OCI-LY7 (cell line): ENCODE measurements at regions not wholly inside any gene's neighbourhood (a gene's known extent, or its start where the extent isn't known, plus 50 kb on each side); places are given as distances from the start of the nearest gene placed in this dataset.

Source experiments
- BruUV-seq: library from RNA; stranded (reverse); fragments of 400-500 nt; replicated peaks from 2 replicates; lab custom pipeline; 2021; lab: Mats Ljungman, UMichigan
- CTCF ChIA-PET: fragments of 300-600 bp; sonication (Branson Sonifier 250); formaldehyde crosslinking; loops from one replicate; lab custom pipeline; 2022; ENCODE audit warnings: antibody characterized with exemption; ENCODE audit not compliant: unreplicated experiment; lab: Charles Lee
- POLR2A ChIA-PET: fragments of 300-600 bp; sonication (Branson Sonifier 250); formaldehyde crosslinking; loops from one replicate; lab custom pipeline; 2022; ENCODE audit warnings: antibody characterized with exemption; lab: Charles Lee
- DNase-seq: peaks from one replicate; pipeline ENCODE4 v3.0.0-alpha.2; 2015; ENCODE audit warnings: low spot score
- H2AFZ ChIP-seq: fragments of 200-600 bp; sonication (generic), shearing (Covaris generic); 2 replicates; pipeline ENCODE4 v1.6.1; 2014; ENCODE audit warnings: mild to moderate bottlenecking, antibody characterized with exemption, low read length, moderate library complexity
- H3K27ac ChIP-seq: fragments of 200-600 bp; sonication (generic); 2 replicates; pipeline ENCODE4 v1.5.1; 2014; ENCODE audit warnings: mixed run types, low read depth, mild to moderate bottlenecking, moderate library complexity, low read length, inconsistent platforms; ENCODE audit not compliant: poor library complexity, severe bottlenecking
- H3K36me3 ChIP-seq: fragments of 200-600 bp; sonication (generic); 2 replicates; pipeline ENCODE4 v1.6.1; 2014; ENCODE audit warnings: mild to moderate bottlenecking, antibody characterized with exemption, low read length, moderate library complexity, mixed read lengths; ENCODE audit not compliant: insufficient read depth
- H3K4me1 ChIP-seq: fragments of 200-600 bp; sonication (generic); 2 replicates; pipeline ENCODE4 v1.5.1; 2014; ENCODE audit warnings: mild to moderate bottlenecking, low read length; ENCODE audit not compliant: insufficient read depth, poor library complexity, severe bottlenecking
- H3K4me2 ChIP-seq: fragments of 200-600 bp; sonication (generic); 2 replicates; pipeline ENCODE4 v1.6.1; 2014; ENCODE audit warnings: mild to moderate bottlenecking, low read length
- H3K4me3 ChIP-seq: fragments of 200-600 bp; sonication (generic); 2 replicates; pipeline ENCODE4 v1.5.1; 2014; ENCODE audit warnings: mild to moderate bottlenecking, low read depth, low read length; ENCODE audit not compliant: poor library complexity, severe bottlenecking
- H3K79me2 ChIP-seq: fragments of 200-600 bp; sonication (generic); 2 replicates; pipeline ENCODE4 v1.6.1; 2016; ENCODE audit warnings: low read depth, mild to moderate bottlenecking, low read length, moderate library complexity, mixed read lengths; ENCODE audit not compliant: insufficient read depth
- H3K9me2 ChIP-seq: fragments of 200-600 bp; sonication (generic); 2 replicates; pipeline ENCODE4 v1.6.1; 2016; ENCODE audit warnings: mild to moderate bottlenecking, low read length, mixed read lengths; ENCODE audit not compliant: insufficient read depth
- H3K9me3 ChIP-seq: fragments of 200-600 bp; sonication (generic); 2 replicates; pipeline ENCODE4 v1.6.1; 2014; ENCODE audit warnings: mild to moderate bottlenecking, mixed run types, low read length, mixed read lengths
- H4K20me1 ChIP-seq: fragments of 200-600 bp; sonication (generic); 2 replicates; pipeline ENCODE4 v1.6.1; 2014; ENCODE audit warnings: mild to moderate bottlenecking, antibody characterized with exemption, low read length, moderate library complexity, mixed read lengths; ENCODE audit not compliant: insufficient read depth
- EZH2phosphoT487 ChIP-seq: fragments of 200-600 bp; sonication (generic); IDR thresholded peaks from 2 replicates; pipeline ENCODE4 v1.6.1; 2018; ENCODE audit warnings: low read depth, borderline replicate concordance, mild to moderate bottlenecking, mixed run types, antibody characterized with exemption, low read length, moderate library complexity, mixed read lengths
- intact Hi-C: fragments of 100-400 bp; cut with micrococcal nuclease; formaldehyde crosslinking; loops from one replicate; pipeline ENCODE4 v1.10.0; 2022; ENCODE audit not compliant: unreplicated experiment
- TF ChIP-seq, protein P1 (sequence below): fragments of 200-600 bp; sonication (generic); conservative IDR thresholded peaks from 2 replicates; pipeline ENCODE4 v1.5.1; 2014; ENCODE audit warnings: mild to moderate bottlenecking, antibody characterized with exemption, low read length, moderate library complexity, mixed read lengths

GRCh38 chr18:30485078-30485477 is 557.5 kb downstream of the DSC3 start:
- intact Hi-C loops: no loop called here
- H2AFZ ChIP-seq: no peak overlapping the region
- H3K4me1 ChIP-seq: no peaks in the 10 kb centered on the region
- ChIA-PET CTCF (no interaction called here), POLR2A (no interaction called here)
- H4K20me1 ChIP-seq: no peaks in the 10 kb centered on the region
- TF ChIP-seq EZH2phosphoT487: no peak
- TF ChIP-seq, protein P1, sequence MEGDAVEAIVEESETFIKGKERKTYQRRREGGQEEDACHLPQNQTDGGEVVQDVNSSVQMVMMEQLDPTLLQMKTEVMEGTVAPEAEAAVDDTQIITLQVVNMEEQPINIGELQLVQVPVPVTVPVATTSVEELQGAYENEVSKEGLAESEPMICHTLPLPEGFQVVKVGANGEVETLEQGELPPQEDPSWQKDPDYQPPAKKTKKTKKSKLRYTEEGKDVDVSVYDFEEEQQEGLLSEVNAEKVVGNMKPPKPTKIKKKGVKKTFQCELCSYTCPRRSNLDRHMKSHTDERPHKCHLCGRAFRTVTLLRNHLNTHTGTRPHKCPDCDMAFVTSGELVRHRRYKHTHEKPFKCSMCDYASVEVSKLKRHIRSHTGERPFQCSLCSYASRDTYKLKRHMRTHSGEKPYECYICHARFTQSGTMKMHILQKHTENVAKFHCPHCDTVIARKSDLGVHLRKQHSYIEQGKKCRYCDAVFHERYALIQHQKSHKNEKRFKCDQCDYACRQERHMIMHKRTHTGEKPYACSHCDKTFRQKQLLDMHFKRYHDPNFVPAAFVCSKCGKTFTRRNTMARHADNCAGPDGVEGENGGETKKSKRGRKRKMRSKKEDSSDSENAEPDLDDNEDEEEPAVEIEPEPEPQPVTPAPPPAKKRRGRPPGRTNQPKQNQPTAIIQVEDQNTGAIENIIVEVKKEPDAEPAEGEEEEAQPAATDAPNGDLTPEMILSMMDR: no peak
- no peaks in the 10 kb centered on the region for H3K79me2 ChIP-seq
- DNase-seq: no peak
- no peaks in the 10 kb centered on the region for H3K9me2 ChIP-seq
- H3K36me3 ChIP-seq: no peaks in the 10 kb centered on the region
- no TSS peak for BruUV-seq
- H3K4me3 ChIP-seq: no peak overlapping the region
- no peaks in the 10 kb centered on the region for H3K9me3 ChIP-seq
- H3K27ac ChIP-seq: no peak overlapping the region
- no peak overlapping the region for H3K4me2 ChIP-seq

DNA sequence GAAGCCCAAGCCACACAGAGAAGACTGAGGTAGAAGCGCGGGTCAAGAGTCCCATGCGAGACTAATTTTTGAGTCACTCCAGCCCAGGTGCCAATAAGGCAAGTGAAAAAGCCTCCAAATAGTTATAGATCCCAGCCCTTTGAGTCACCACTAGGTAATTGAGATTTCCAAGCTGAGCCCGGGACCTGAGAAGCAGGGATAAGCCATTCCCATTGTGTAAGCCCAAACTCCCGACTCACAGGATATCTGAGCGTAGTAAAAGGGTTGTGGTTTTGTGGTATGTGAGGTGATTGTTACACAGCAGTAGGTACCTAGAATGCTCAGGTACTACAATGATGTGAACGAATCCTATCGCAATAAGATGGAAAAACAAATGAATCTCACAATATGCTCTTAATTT is 560.7 kb downstream of the DSC3 start:
- intact Hi-C loops: no loop called here
- TF ChIP-seq, protein P1: no peak
- no peak for TF ChIP-seq EZH2phosphoT487
- no peak for DNase-seq
- Histone ChIP-seq H3K9me2 (no peaks in the 10 kb centered on the region), H2AFZ (no peak overlapping the region), H3K4me2 (no peak overlapping the region), H3K9me3 (no peaks in the 10 kb centered on the region), H3K27ac (no peak overlapping the region), H3K4me3 (no peak overlapping the region), H3K79me2 (no peaks in the 10 kb centered on the region), H3K4me1 (no peaks in the 10 kb centered on the region), H4K20me1 (no peaks in the 10 kb centered on the region), H3K36me3 (no peaks in the 10 kb centered on the region)
- CTCF ChIA-PET: no interaction called here
- POLR2A ChIA-PET: no interaction called here
- no TSS peak for BruUV-seq

DNA sequence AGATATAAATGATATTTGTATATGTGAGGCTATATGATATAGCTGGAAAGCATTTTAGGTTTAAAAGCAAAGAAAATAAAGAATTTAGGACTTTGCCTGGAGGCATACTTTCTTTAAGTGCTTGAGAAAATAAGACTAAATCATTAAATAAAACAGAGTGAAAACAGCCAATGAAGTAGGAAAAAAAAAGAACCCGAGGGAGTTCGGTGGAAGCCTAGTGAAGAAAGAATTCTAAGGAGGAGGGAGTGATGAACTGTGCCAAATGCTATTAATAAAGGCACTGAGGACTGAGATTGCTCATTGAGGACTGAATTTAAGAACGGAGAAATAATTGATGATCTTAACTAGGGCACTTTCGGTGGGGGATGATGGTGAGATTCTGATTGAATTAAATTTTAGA is 573.5 kb downstream of the DSC3 start:
- no peak overlapping the region for H3K4me2 ChIP-seq
- ChIA-PET CTCF (no interaction called here), POLR2A (no interaction called here)
- no peaks in the 10 kb centered on the region for H3K9me3 ChIP-seq
- intact Hi-C loops: no loop called here
- H3K36me3 ChIP-seq: no peaks in the 10 kb centered on the region
- H4K20me1 ChIP-seq: no peaks in the 10 kb centered on the region
- no peak overlapping the region for H3K27ac ChIP-seq
- DNase-seq: no peak
- BruUV-seq: no TSS peak
- no peaks in the 10 kb centered on the region for H3K79me2 ChIP-seq
- TF ChIP-seq EZH2phosphoT487: no peak
- TF ChIP-seq, protein P1: no peak
- no peak overlapping the region for H2AFZ ChIP-seq
- no peaks in the 10 kb centered on the region for H3K9me2 ChIP-seq
- no peak overlapping the region for H3K4me3 ChIP-seq
- H3K4me1 ChIP-seq: no peaks in the 10 kb centered on the region
